SK-N-SH treated with all-trans-retinoic acid at 6 μM for 48 hours (cell line): ENCODE measurements at regions not wholly inside any gene's neighbourhood (a gene's known extent, or its start where the extent isn't known, plus 50 kb on each side); places are given as distances from the start of the nearest gene placed in this dataset.

Experiments used
- CREB5 ChIP-seq: fragments of 250-450 bp; sonication (Bioruptor Pico); IDR thresholded peaks from 2 replicates; pipeline ENCODE4 v1.5.1; 2020; ENCODE audit warnings: low read depth, mild to moderate bottlenecking, moderate library complexity
- CSDC2 ChIP-seq: fragments of 250-450 bp; sonication (Bioruptor Pico); IDR thresholded peaks from 2 replicates; pipeline ENCODE4 v1.5.0; 2020; ENCODE audit warnings: mild to moderate bottlenecking, moderate library complexity
- PATZ1 ChIP-seq: fragments of 250-450 bp; sonication (Bioruptor Pico); IDR thresholded peaks from 2 replicates; pipeline ENCODE4 v1.8.0; 2020; ENCODE audit warnings: mild to moderate bottlenecking, moderate library complexity, borderline replicate concordance
- PPARA ChIP-seq: fragments of 250-450 bp; sonication (Bioruptor Pico); IDR thresholded peaks from 2 replicates; pipeline ENCODE4 v1.5.0; 2020; ENCODE audit warnings: mild to moderate bottlenecking, borderline replicate concordance
- ZC3H10 ChIP-seq: fragments of 250-450 bp; sonication (Bioruptor Pico); IDR thresholded peaks from 2 replicates; pipeline ENCODE4 v1.5.1; 2021; ENCODE audit warnings: mild to moderate bottlenecking, moderate library complexity
- ZFP3 ChIP-seq: fragments of 250-450 bp; sonication (Bioruptor Pico); IDR thresholded peaks from 2 replicates; pipeline ENCODE4 v1.5.0; 2020; ENCODE audit warnings: mild to moderate bottlenecking, moderate library complexity
- ZNF70 ChIP-seq: fragments of 450-650 bp; formaldehyde crosslinking; IDR thresholded peaks from 2 replicates; pipeline ENCODE4 v1.5.0; 2020; ENCODE audit warnings: mild to moderate bottlenecking, moderate library complexity

GRCh38 chr2:174673876-174674275 lies 76.3 kb upstream of the WIPF1 start:
- no peak for TF ChIP-seq ZC3H10 (CRISPR knock-in tag)
- no peak for TF ChIP-seq CREB5 (CRISPR knock-in tag)
- no peak for TF ChIP-seq PPARA
- no peak for TF ChIP-seq CSDC2 (CRISPR knock-in tag)
- no peak for TF ChIP-seq ZNF70
- TF ChIP-seq ZFP3 (CRISPR knock-in tag): no peak
- TF ChIP-seq PATZ1: no peak
